Left ventricle myocardium inferior (tissue), 1 donor: ENCODE measurements at regions not wholly inside any gene's neighbourhood (a gene's known extent, or its start where the extent isn't known, plus 50 kb on each side); places are given as distances from the start of the nearest gene placed in this dataset.

Experiments used
- DNase-seq: peaks from one replicate; pipeline ENCODE4 v3.0.0-alpha.2; 2020
- H3K27ac ChIP-seq: fragments of 200-600 bp; replicated peaks from 2 replicates; pipeline ENCODE4 v1.8.0; 2021
- H3K27me3 ChIP-seq: fragments of 200-600 bp; 2 replicates; pipeline ENCODE4 v1.8.0; 2021; ENCODE audit warnings: low read depth
- H3K36me3 ChIP-seq: fragments of 200-600 bp; 2 replicates; pipeline ENCODE4 v1.8.0; 2021
- H3K4me1 ChIP-seq: fragments of 200-600 bp; 2 replicates; pipeline ENCODE4 v1.8.0; 2021
- H3K4me3 ChIP-seq: fragments of 200-600 bp; 2 replicates; pipeline ENCODE4 v1.8.0; 2021; ENCODE audit warnings: mild to moderate bottlenecking, moderate library complexity
- H3K9me3 ChIP-seq: fragments of 200-600 bp; replicated peaks from 2 replicates; pipeline ENCODE4 v1.8.0; 2021
- intact Hi-C: fragments of 100-400 bp; cut with micrococcal nuclease; formaldehyde crosslinking; loops from one replicate; pipeline ENCODE4 v1.11.0; 2022
- TF ChIP-seq, protein P1 (sequence below): fragments of 200-600 bp; IDR thresholded peaks from 2 replicates; pipeline ENCODE4 v1.8.0; 2021; ENCODE audit warnings: antibody characterized with exemption, mild to moderate bottlenecking, borderline replicate concordance
- donor health status: DM: no; HTN: yes; CAD: no; lungs with severe emphysema.

- intact Hi-C loops = no loop called here
- no peaks in the 10 kb centered on the region for H3K27me3 ChIP-seq
- peaks cover 47% of the 10 kb centered on the region for H3K4me1 ChIP-seq
- no peak for DNase-seq
- no peak overlapping the region for H3K4me3 ChIP-seq
- no peaks in the 10 kb centered on the region for H3K36me3 ChIP-seq
- no peaks in the 10 kb centered on the region for H3K9me3 ChIP-seq
- peak overlapping the region; percentile 94 for H3K27ac ChIP-seq
- TF ChIP-seq, protein P1, sequence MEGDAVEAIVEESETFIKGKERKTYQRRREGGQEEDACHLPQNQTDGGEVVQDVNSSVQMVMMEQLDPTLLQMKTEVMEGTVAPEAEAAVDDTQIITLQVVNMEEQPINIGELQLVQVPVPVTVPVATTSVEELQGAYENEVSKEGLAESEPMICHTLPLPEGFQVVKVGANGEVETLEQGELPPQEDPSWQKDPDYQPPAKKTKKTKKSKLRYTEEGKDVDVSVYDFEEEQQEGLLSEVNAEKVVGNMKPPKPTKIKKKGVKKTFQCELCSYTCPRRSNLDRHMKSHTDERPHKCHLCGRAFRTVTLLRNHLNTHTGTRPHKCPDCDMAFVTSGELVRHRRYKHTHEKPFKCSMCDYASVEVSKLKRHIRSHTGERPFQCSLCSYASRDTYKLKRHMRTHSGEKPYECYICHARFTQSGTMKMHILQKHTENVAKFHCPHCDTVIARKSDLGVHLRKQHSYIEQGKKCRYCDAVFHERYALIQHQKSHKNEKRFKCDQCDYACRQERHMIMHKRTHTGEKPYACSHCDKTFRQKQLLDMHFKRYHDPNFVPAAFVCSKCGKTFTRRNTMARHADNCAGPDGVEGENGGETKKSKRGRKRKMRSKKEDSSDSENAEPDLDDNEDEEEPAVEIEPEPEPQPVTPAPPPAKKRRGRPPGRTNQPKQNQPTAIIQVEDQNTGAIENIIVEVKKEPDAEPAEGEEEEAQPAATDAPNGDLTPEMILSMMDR = no peak
Measured at GRCh38 chr1:234884701-234885100, 243.9 kb downstream of the TOMM20 start.

DNA sequence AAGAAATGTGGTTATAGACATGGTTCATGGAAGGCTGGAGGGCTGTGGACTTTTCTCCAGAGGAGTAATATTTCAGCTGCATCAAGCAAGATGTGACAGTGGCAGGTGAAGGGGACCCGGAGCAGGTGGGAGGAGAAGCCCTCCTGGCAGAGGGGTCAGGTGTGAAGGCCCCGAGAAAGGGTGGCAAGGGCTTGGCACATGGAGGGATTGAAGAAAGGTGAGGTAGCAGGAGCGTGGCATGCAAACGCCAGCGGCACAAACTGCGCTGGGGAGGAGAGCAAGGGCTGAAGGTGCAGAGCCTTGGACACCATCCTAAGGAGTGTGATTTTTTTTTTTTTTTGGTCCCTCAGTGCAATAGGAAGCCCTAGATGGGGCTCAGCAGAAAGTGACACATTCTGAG, 244.6 kb downstream of the TOMM20 start:
- intact Hi-C loops = no loop called here
- Histone ChIP-seq H3K4me1 (peaks cover 51% of the 10 kb centered on the region), H3K9me3 (no peaks in the 10 kb centered on the region), H3K36me3 (no peaks in the 10 kb centered on the region), H3K4me3 (no peak overlapping the region), H3K27ac (peak overlapping the region; percentile 94), H3K27me3 (no peaks in the 10 kb centered on the region)
- DNase-seq = no peak
- TF ChIP-seq, protein P1 = no peak

DNA sequence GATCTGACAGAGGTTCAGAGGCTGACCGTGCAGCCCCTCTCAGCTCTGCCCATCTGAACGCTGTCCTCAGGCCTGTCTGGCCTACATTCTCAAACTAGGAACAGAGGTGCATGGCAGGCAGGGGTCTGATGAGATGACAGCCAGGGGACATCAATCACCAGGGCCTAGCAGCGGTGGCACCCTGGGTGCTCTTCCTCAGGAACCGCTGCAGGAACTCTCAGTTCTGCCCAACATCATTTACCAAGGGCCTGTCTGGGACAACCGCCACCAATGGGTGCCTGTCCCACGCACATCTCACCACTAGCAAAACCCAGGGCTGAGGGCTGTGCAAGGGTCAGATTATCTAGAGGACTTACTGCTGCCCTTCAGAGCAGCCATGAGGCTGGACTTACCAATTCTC, 245.7 kb downstream of the TOMM20 start:
- Histone ChIP-seq H3K27ac (no peak overlapping the region), H3K4me3 (no peak overlapping the region), H3K4me1 (peaks cover 58% of the 10 kb centered on the region), H3K9me3 (no peaks in the 10 kb centered on the region), H3K36me3 (no peaks in the 10 kb centered on the region), H3K27me3 (no peaks in the 10 kb centered on the region)
- intact Hi-C loops = no loop called here
- TF ChIP-seq, protein P1 = no peak
- DNase-seq = no peak

DNA sequence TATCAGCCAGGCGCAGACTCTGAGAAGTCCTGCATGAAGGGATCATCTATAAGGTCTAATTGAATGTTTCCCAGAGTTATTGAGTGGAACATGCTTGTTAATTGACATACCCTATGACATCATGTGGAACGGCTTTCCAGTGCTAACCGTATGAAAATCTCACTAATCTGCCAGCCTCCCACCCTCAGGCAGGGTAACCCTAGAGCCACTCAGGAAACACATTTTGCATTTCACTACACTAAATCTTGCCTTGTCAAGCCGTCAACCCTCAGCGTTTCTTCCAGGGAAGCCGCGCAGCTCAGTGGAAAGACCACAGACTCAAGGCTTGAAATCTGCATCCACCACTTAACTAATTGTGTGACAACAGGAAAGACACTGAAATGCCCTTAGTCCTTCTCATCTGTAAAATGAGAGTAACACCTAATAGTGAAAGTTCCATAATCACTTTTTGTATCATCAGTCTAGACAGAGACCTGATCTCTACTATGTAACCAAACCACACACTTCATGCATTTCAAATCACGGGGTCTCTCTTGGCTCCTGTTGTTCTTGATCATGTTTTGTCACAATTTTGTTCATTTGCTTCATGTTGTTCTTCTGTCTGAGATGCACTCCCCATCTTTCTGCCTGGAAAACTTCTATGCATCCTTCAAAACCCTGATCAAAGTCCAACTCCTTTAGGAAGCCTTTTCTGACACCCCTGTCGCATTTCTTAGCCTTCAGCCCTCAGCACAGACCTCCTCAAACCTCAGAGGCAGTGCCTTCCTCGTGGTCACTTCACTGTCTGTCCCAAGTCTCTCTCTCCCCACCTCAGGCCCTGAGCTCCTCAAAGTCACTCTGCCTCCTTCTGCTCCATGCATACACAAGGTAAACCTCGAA, 246.5 kb downstream of the TOMM20 start:
- TF ChIP-seq, protein P1 = no peak
- H3K4me1 ChIP-seq = peaks cover 50% of the 10 kb centered on the region
- no peak overlapping the region for H3K4me3 ChIP-seq
- H3K27me3 ChIP-seq = no peaks in the 10 kb centered on the region
- intact Hi-C loops = no loop called here
- no peak overlapping the region for H3K27ac ChIP-seq
- H3K9me3 ChIP-seq = no peaks in the 10 kb centered on the region
- no peaks in the 10 kb centered on the region for H3K36me3 ChIP-seq
- no peak for DNase-seq

DNA sequence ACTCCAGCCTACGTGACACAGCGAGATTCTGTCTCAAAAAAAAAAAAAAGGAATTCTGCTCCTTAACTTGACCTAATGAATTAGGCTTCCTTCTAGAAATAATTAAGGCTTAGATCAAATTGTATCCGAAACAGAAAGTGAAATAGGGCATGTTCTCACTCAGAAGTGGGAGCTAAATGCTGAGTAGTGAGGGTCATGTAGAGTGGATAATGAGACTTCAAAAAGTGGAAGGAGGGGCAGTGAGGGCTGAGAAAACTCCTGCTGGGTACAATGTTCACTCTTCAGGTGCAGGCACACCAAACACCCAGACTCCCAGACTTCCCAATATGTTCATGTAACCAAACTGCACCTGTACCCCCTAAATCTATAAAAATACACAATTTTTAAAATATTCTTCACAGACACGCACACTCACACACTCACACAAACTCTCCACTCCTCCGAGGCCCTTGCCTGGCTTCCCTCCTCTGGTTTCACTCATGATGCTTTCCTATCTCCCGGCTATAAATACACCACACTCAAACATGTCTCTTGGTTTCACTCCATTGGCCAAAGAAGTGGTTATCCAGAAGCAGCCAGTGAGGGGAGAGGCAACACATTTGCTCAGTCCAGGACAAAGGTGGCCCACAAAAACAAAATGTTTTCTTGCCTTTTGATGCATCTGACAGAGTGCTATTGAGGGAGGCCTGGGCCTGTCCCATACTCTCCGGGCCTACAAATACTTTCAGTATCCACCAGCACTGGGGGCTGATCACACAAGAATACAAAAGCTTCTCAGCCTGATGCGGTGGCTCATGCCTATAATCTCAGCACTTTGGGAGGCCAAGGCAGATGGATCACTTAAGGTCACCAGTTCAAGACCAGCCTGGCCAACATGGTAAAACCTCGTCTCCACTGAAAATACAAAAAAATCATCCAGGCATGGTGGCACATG, 249.2 kb downstream of the TOMM20 start:
- Histone ChIP-seq H3K36me3 (no peaks in the 10 kb centered on the region), H3K27ac (peak overlapping the region; percentile 89), H3K27me3 (no peaks in the 10 kb centered on the region), H3K4me1 (peaks cover 37% of the 10 kb centered on the region), H3K9me3 (no peaks in the 10 kb centered on the region), H3K4me3 (no peak overlapping the region)
- intact Hi-C loops = no loop called here
- no peak for DNase-seq
- TF ChIP-seq, protein P1 = no peak
